ENCODE measurements at regions not wholly inside any gene's neighbourhood (a gene's known extent, or its start where the extent isn't known, plus 50 kb on each side); places are given as distances from the start of the nearest gene placed in this dataset.
"Not testable (repeated sequence)": the region's sequence is repeated elsewhere in the genome, so short reads cannot be mapped to it uniquely, and the experiment has no call there.

GRCh38 chr17:51347851-51348584 is 87.7 kb downstream of the UTP18 start:
- DNase-seq = no peak

GRCh38 chr17:51351080-51351479 is 90.7 kb downstream of the UTP18 start:
- no peak for DNase-seq

GRCh38 chr17:51351890-51352289 is 91.5 kb downstream of the UTP18 start:
- no peak for DNase-seq

- no peak for DNase-seq
Observed at GRCh38 chr17:51352798-51353197, 92.5 kb downstream of the UTP18 start.

GRCh38 chr17:51353296-51353695 is 93.0 kb downstream of the UTP18 start:
- no peak for DNase-seq

- DNase-seq = no peak
Observed at GRCh38 chr17:51354936-51355335, 94.6 kb downstream of the UTP18 start.

- no peak for DNase-seq
Observed at GRCh38 chr17:51355441-51356410, 95.4 kb downstream of the UTP18 start.

GRCh38 chr17:51359055-51359454 is 98.7 kb downstream of the UTP18 start:
- DNase-seq = no peak

- no peak for DNase-seq
Observed at GRCh38 chr17:51362811-51363585, 102.7 kb downstream of the UTP18 start.

- no peak for DNase-seq
Observed at GRCh38 chr17:51365090-51365489, 104.7 kb downstream of the UTP18 start.

- no peak for DNase-seq
Observed at GRCh38 chr17:51366866-51367265, 106.5 kb downstream of the UTP18 start.

GRCh38 chr17:51367836-51368235 is 107.5 kb downstream of the UTP18 start:
- DNase-seq = not testable (repeated sequence)

GRCh38 chr17:51371732-51372151 is 111.4 kb downstream of the UTP18 start:
- DNase-seq = peak; percentile 47

GRCh38 chr17:51372345-51373004 is 112.1 kb downstream of the UTP18 start:
- DNase-seq = no peak

- DNase-seq = no peak
Observed at GRCh38 chr17:51373489-51374152, 113.3 kb downstream of the UTP18 start.

GRCh38 chr17:51374209-51374608 is 113.9 kb downstream of the UTP18 start:
- DNase-seq = no peak

- no peak for DNase-seq
Observed at GRCh38 chr17:51375771-51376170, 115.4 kb downstream of the UTP18 start.

GRCh38 chr17:51376739-51377138 is 116.4 kb downstream of the UTP18 start:
- DNase-seq = no peak

GRCh38 chr17:51381262-51381661 is 120.9 kb downstream of the UTP18 start:
- no peak for DNase-seq

GRCh38 chr17:51385208-51385607 is 124.9 kb downstream of the UTP18 start:
- no peak for DNase-seq

GRCh38 chr17:51387582-51387981 is 127.2 kb downstream of the UTP18 start:
- DNase-seq = no peak

- DNase-seq = no peak
Observed at GRCh38 chr17:51387986-51388385, 127.6 kb downstream of the UTP18 start.

Measured in activated CD4-positive, alpha-beta T cell treated with anti-CD3 and anti-CD28 coated beads, Interleukin-2, amount 50 U/mL, for 4 hours (primary cell).